NCI-H2171 (cell line): ENCODE measurements at regions not wholly inside any gene's neighbourhood (a gene's known extent, or its start where the extent isn't known, plus 50 kb on each side); places are given as distances from the start of the nearest gene placed in this dataset.
A peak's percentile ranks its signal among the peaks of the same experiment; 100 is the strongest.

Experiments
- DNase-seq: peaks from one replicate; lab custom pipeline; 2025; lab: John Stamatoyannopoulos, UW

GRCh38 chr3:45277636-45278035 is 51.5 kb upstream of the TMEM158 start:
- no peak for DNase-seq

GRCh38 chr3:45280232-45280631 is 54.1 kb upstream of the TMEM158 start:
- no peak for DNase-seq

- DNase-seq = no peak
These were observed 54.9 kb upstream of the TMEM158 start for GRCh38 chr3:45280971-45281370.

- no peak for DNase-seq
These were observed 57.4 kb upstream of the TMEM158 start for GRCh38 chr3:45283471-45283870.

GRCh38 chr3:45297331-45297730 is 71.2 kb upstream of the TMEM158 start:
- no peak for DNase-seq

- no peak for DNase-seq
These were observed 76.4 kb upstream of the TMEM158 start for GRCh38 chr3:45302470-45302869.

GRCh38 chr3:45306406-45307008 is 80.4 kb upstream of the TMEM158 start:
- DNase-seq = no peak

GRCh38 chr3:45309876-45310275 is 78.5 kb upstream of the LARS2 start:
- no peak for DNase-seq

GRCh38 chr3:45311327-45311726 is 77.0 kb upstream of the LARS2 start:
- DNase-seq = no peak

- DNase-seq = no peak
These were observed 76.2 kb upstream of the LARS2 start for GRCh38 chr3:45311953-45312801.

GRCh38 chr3:45312836-45313493 is 75.4 kb upstream of the LARS2 start:
- DNase-seq = no peak

- DNase-seq = no peak
These were observed 74.5 kb upstream of the LARS2 start for GRCh38 chr3:45313743-45314403.

- DNase-seq = no peak
These were observed 70.7 kb upstream of the LARS2 start for GRCh38 chr3:45317710-45318109.

GRCh38 chr3:45318689-45319088 is 69.7 kb upstream of the LARS2 start:
- no peak for DNase-seq

GRCh38 chr3:45319231-45319995 is 69.0 kb upstream of the LARS2 start:
- DNase-seq = no peak

GRCh38 chr3:45319996-45320305 is 68.4 kb upstream of the LARS2 start:
- DNase-seq = peak; percentile 10

GRCh38 chr3:45320986-45321385 is 67.4 kb upstream of the LARS2 start:
- no peak for DNase-seq

- peak; percentile 12 for DNase-seq
These were observed 66.6 kb upstream of the LARS2 start for GRCh38 chr3:45321607-45322391.

GRCh38 chr3:45322616-45323015 is 65.8 kb upstream of the LARS2 start:
- no peak for DNase-seq

GRCh38 chr3:45325676-45326075 is 62.7 kb upstream of the LARS2 start:
- DNase-seq = no peak

- DNase-seq = no peak
These were observed 58.5 kb upstream of the LARS2 start for GRCh38 chr3:45329761-45330305.
